A549 (cell line): ENCODE measurements at regions not wholly inside any gene's neighbourhood (a gene's known extent, or its start where the extent isn't known, plus 50 kb on each side); places are given as distances from the start of the nearest gene placed in this dataset.

Experiments
- ATAC-seq, 2 experiments: fragments of 200-7000 bp in 1 of 2; fragments of >200 bp in 1 of 2; cut with Nextera tagmentation in 1 of 2; cut with Tn5 transposase in 1 of 2; 3 replicates each; pipeline versions ENCODE4 v1.8.0 to v1.9.1; 2018 to 2020; ENCODE audit warnings: mild to moderate bottlenecking in 1 of 2, moderate library complexity in 1 of 2
- CTCF ChIA-PET: fragments of 300-600 bp; sonication (Branson Sonifier 250); formaldehyde crosslinking; extraction: SDS; loops from one replicate; lab custom pipeline; 2021; ENCODE audit warnings: antibody characterized with exemption, inconsistent platforms; lab: Yijun Ruan, JAX
- POLR2A ChIA-PET: fragments of 350-600 bp; formaldehyde crosslinking; extraction: SDS; loops from one replicate; lab custom pipeline; 2021; ENCODE audit warnings: antibody characterized with exemption, inconsistent platforms; lab: Yijun Ruan, JAX
- DNase-seq, 2 experiments: peaks; one replicate each; pipeline versions ENCODE4 v3.0.0 to v3.0.0-alpha.2; 2011 to 2016; ENCODE audit warnings: low read depth in 1 of 2, low spot score in 1 of 2
- FAIRE-seq: peaks from 2 replicates; lab custom pipeline; 2011; peaks lifted over from hg19 to GRCh38; lab: Jason Lieb, UNC
- H3K27ac ChIP-seq, 2 experiments: fragments of >200 bp; sonication (Bioruptor Twin); formaldehyde crosslinking; 3 replicates each; pipeline ENCODE4 v1.5.1; 2016 to 2017
- H3K4me1 ChIP-seq: fragments of >200 bp; sonication (Bioruptor Twin); formaldehyde crosslinking; 3 replicates; pipeline ENCODE4 v1.6.1; 2016
- H3K4me2 ChIP-seq: fragments of >200 bp; sonication (Bioruptor Twin); formaldehyde crosslinking; 3 replicates; pipeline ENCODE4 v1.6.1; 2016
- H3K4me3 ChIP-seq: fragments of >200 bp; sonication (Bioruptor Twin); formaldehyde crosslinking; 3 replicates; pipeline ENCODE4 v1.5.1; 2016
- H3K9me3 ChIP-seq: fragments of >200 bp; sonication (Bioruptor Twin); formaldehyde crosslinking; 3 replicates; pipeline ENCODE4 v1.6.1; 2016
- ATOH8 ChIP-seq: fragments of 250-450 bp; sonication (Bioruptor Pico); IDR thresholded peaks from 2 replicates; pipeline ENCODE4 v1.5.0; 2020; ENCODE audit warnings: low read depth, mild to moderate bottlenecking, moderate library complexity
- BCL3 ChIP-seq: fragments of >200 bp; sonication (Bioruptor Twin); formaldehyde crosslinking; IDR thresholded peaks from 3 replicates; pipeline ENCODE4 v1.6.1; 2016
- BHLHE40 ChIP-seq: IDR thresholded peaks from 2 replicates; pipeline ENCODE4 v1.6.1; 2012; ENCODE audit warnings: low read depth, low read length, inconsistent platforms
- CTCF ChIP-seq: fragments of >200 bp; sonication (Bioruptor Twin); formaldehyde crosslinking; IDR thresholded peaks from 3 replicates; pipeline ENCODE4 v1.5.1; 2016
- EHMT2 ChIP-seq: fragments of 200-600 bp; sonication (generic); IDR thresholded peaks from 2 replicates; pipeline ENCODE4 v1.6.1; 2016; ENCODE audit warnings: antibody characterized with exemption, low read depth, mild to moderate bottlenecking, moderate library complexity
- HMGXB4 ChIP-seq: fragments of 250-450 bp; sonication (Bioruptor Pico); IDR thresholded peaks from 2 replicates; pipeline ENCODE4 v1.5.0; 2021; ENCODE audit warnings: mild to moderate bottlenecking, moderate library complexity, borderline replicate concordance
- MAFK ChIP-seq: fragments of 450-650 bp; IDR thresholded peaks from 2 replicates; pipeline ENCODE4 v1.6.1; 2014; ENCODE audit not compliant: partially characterized antibody
- MAX ChIP-seq: IDR thresholded peaks from 2 replicates; pipeline ENCODE4 v1.6.1; 2012
- MAZ ChIP-seq: fragments of 150-350 bp; IDR thresholded peaks from 2 replicates; pipeline ENCODE4 v1.6.1; 2014; ENCODE audit warnings: antibody characterized with exemption, low read depth, low read length, borderline replicate concordance
- MYC ChIP-seq: IDR thresholded peaks from 2 replicates; pipeline ENCODE4 v1.6.1; 2012; ENCODE audit warnings: mild to moderate bottlenecking, inconsistent platforms, low read length, improper control_type of control experiment, borderline replicate concordance
- NFE2L2 ChIP-seq: fragments of 150-350 bp; conservative IDR thresholded peaks from 2 replicates; pipeline ENCODE4 v1.6.1; 2014; ENCODE audit warnings: low read length
- NPAS2 ChIP-seq: fragments of 250-450 bp; sonication (Bioruptor Pico); IDR thresholded peaks from 2 replicates; pipeline ENCODE4 v1.8.0; 2022; ENCODE audit warnings: mild to moderate bottlenecking, moderate library complexity, borderline replicate concordance
- POLR2AphosphoS2 ChIP-seq: conservative IDR thresholded peaks from 2 replicates; pipeline ENCODE4 v1.6.1; 2012; ENCODE audit warnings: low read length, improper control_type of control experiment, inconsistent platforms
- RNF2 ChIP-seq: fragments of 200-600 bp; sonication (generic); IDR thresholded peaks from 2 replicates; pipeline ENCODE4 v1.6.1; 2016; ENCODE audit warnings: low read depth, mild to moderate bottlenecking, antibody characterized with exemption, moderate library complexity, borderline replicate concordance
- TFCP2L1 ChIP-seq: fragments of 250-450 bp; sonication (Bioruptor Pico); IDR thresholded peaks from 2 replicates; pipeline ENCODE4 v1.5.0; 2021; ENCODE audit warnings: mild to moderate bottlenecking
- USF2 ChIP-seq: fragments of 450-650 bp; IDR thresholded peaks from 2 replicates; pipeline ENCODE4 v1.6.1; 2014; ENCODE audit warnings: antibody characterized with exemption
- ZC3H11A ChIP-seq: fragments of 450-650 bp; IDR thresholded peaks from 2 replicates; pipeline ENCODE4 v1.6.1; 2014; ENCODE audit warnings: antibody characterized with exemption, mild to moderate bottlenecking
- WGBS: methylation state at CpG from one replicate; pipeline ENCODE4 v1.1.6; 2017; ENCODE audit errors: missing lambda C conversion rate; 5-methylcytosine and 5-hydroxymethylcytosine counted together

- Histone ChIP-seq H3K9me3 (no peaks in the 10 kb centered on the region), H3K4me2 (no peak overlapping the region), H3K4me3 (no peak overlapping the region), H3K27ac (no peak overlapping the region), H3K4me1 (no peaks in the 10 kb centered on the region)
- CTCF ChIA-PET, result no interaction called here
- no peak for FAIRE-seq
- no peak for TF ChIP-seq NFE2L2
- TF ChIP-seq MAFK, result peak; percentile 3
- DNase-seq, result no peak
- ATAC-seq, result no peak
- POLR2A ChIA-PET, result no interaction called here
- WGBS, result 73% methylated on average over 5 of the region's 5 CpGs
These were observed 98.0 kb downstream of the GMNC start for GRCh38 chr3:190764231-190765134.

GRCh38 chr3:190762801-190763200 is 99.7 kb downstream of the GMNC start:
- TF ChIP-seq BCL3 (no peak), MAFK (no peak), EHMT2 (no peak), POLR2AphosphoS2 (no peak), ZC3H11A (no peak), ATOH8 (CRISPR knock-in tag) (no peak), MAX (no peak), MYC (no peak), TFCP2L1 (no peak), MAZ (no peak), RNF2 (no peak), HMGXB4 (CRISPR knock-in tag) (no peak)
- ChIA-PET CTCF (no interaction called here), POLR2A (no interaction called here)
- DNase-seq (no peak), ATAC-seq (no peak), FAIRE-seq (no peak)
- Histone ChIP-seq H3K9me3 (no peaks in the 10 kb centered on the region), H3K4me1 (no peaks in the 10 kb centered on the region), H3K4me2 (no peak overlapping the region), H3K27ac (no peak overlapping the region), H3K4me3 (no peak overlapping the region)
- 30% methylated on average over 2 of the region's 2 CpGs for WGBS

- no peak overlapping the region for H3K4me2 ChIP-seq
- POLR2A ChIA-PET, result no interaction called here
These were observed 114.9 kb downstream of the GMNC start for GRCh38 chr3:190747571-190747970.

More at GRCh38 chr3:190747571-190747970, 114.9 kb downstream of the GMNC start:
- no peak overlapping the region for H3K27ac ChIP-seq
- TF ChIP-seq BCL3 (no peak), BHLHE40 (no peak), NPAS2 (CRISPR knock-in tag) (no peak), CTCF (no peak), USF2 (no peak), EHMT2 (no peak), NFE2L2 (no peak), MYC (no peak)
- TF ChIP-seq, all 56 proteins: peak for 0
- 10% methylated on average over 1 of the region's 1 CpG for WGBS
- DNase-seq (no peak), ATAC-seq (no peak), FAIRE-seq (no peak)
- no peaks in the 10 kb centered on the region for H3K4me1 ChIP-seq
- H3K9me3 ChIP-seq, result no peaks in the 10 kb centered on the region
- CTCF ChIA-PET, result no interaction called here
- H3K4me3 ChIP-seq, result no peak overlapping the region
